AG10803 (cell line): ENCODE measurements at regions not wholly inside any gene's neighbourhood (a gene's known extent, or its start where the extent isn't known, plus 50 kb on each side); places are given as distances from the start of the nearest gene placed in this dataset.

Experiments used
- DNase-seq: peaks from one replicate; pipeline ENCODE4 v3.0.0; 2010; ENCODE audit warnings: low read depth
- H3K4me3 ChIP-seq: 2 replicates; pipeline ENCODE4 v1.5.1; 2011; ENCODE audit warnings: mild to moderate bottlenecking, low read length, control low read depth
- CTCF ChIP-seq: conservative IDR thresholded peaks from 2 replicates; pipeline ENCODE4 v1.5.1; 2011; ENCODE audit warnings: mild to moderate bottlenecking, low read length, control low read depth, inconsistent platforms

GRCh38 chr5:87853541-87853940 is 415.1 kb downstream of the TMEM161B start:
- no peak for TF ChIP-seq CTCF
- no peak overlapping the region for H3K4me3 ChIP-seq
- no peak for DNase-seq

GRCh38 chr5:87851603-87852002 is 417.0 kb downstream of the TMEM161B start:
- TF ChIP-seq CTCF: no peak
- no peak overlapping the region for H3K4me3 ChIP-seq
- DNase-seq: no peak

- H3K4me3 ChIP-seq: no peak overlapping the region
- TF ChIP-seq CTCF: no peak
- DNase-seq: no peak
These were observed 417.8 kb downstream of the TMEM161B start for GRCh38 chr5:87850843-87851242.

GRCh38 chr5:87845734-87846133 is 422.9 kb downstream of the TMEM161B start:
- DNase-seq: no peak
- no peak for TF ChIP-seq CTCF
- no peak overlapping the region for H3K4me3 ChIP-seq

GRCh38 chr5:87844866-87845265 is 423.8 kb downstream of the TMEM161B start:
- TF ChIP-seq CTCF: no peak
- H3K4me3 ChIP-seq: no peak overlapping the region
- no peak for DNase-seq

- no peak overlapping the region for H3K4me3 ChIP-seq
- no peak for DNase-seq
- TF ChIP-seq CTCF: no peak
These were observed 424.2 kb downstream of the TMEM161B start for GRCh38 chr5:87844449-87844848.

GRCh38 chr5:87836696-87837095 is 424.0 kb upstream of the CCNH start:
- TF ChIP-seq CTCF: no peak
- no peak overlapping the region for H3K4me3 ChIP-seq
- no peak for DNase-seq
